GM23248 (cell line): ENCODE measurements at regions not wholly inside any gene's neighbourhood (a gene's known extent, or its start where the extent isn't known, plus 50 kb on each side); places are given as distances from the start of the nearest gene placed in this dataset.

Experiments
- DNase-seq: peaks from one replicate; pipeline ENCODE4 v3.0.0-alpha.2; 2015
- H2AFZ ChIP-seq: fragments of 200-600 bp; sonication (generic); 2 replicates; pipeline ENCODE4 v1.6.1; 2016; ENCODE audit warnings: antibody characterized with exemption
- H3F3A ChIP-seq: fragments of 200-600 bp; sonication (generic); 2 replicates; pipeline ENCODE4 v1.6.1; 2016; ENCODE audit warnings: mild to moderate bottlenecking, antibody characterized with exemption, mixed run types; ENCODE audit not compliant: insufficient read depth
- H3K27ac ChIP-seq: fragments of 200-600 bp; sonication (generic); 2 replicates; pipeline ENCODE4 v1.5.1; 2016; ENCODE audit warnings: mild to moderate bottlenecking
- H3K27me3 ChIP-seq: fragments of 200-600 bp; sonication (generic); replicated peaks from 2 replicates; pipeline ENCODE4 v1.6.1; 2016; ENCODE audit warnings: mild to moderate bottlenecking; ENCODE audit not compliant: insufficient read depth
- H3K36me3 ChIP-seq: fragments of 200-600 bp; sonication (generic); 2 replicates; pipeline ENCODE4 v1.6.1; 2016; ENCODE audit warnings: low read depth, mild to moderate bottlenecking
- H3K4me1 ChIP-seq: fragments of 200-600 bp; sonication (generic); 2 replicates; pipeline ENCODE4 v1.6.1; 2016; ENCODE audit warnings: mild to moderate bottlenecking; ENCODE audit not compliant: insufficient read depth
- H3K4me2 ChIP-seq: fragments of 200-600 bp; sonication (generic); one replicate; pipeline ENCODE4 v1.6.1; 2016; ENCODE audit warnings: mild to moderate bottlenecking; ENCODE audit not compliant: unreplicated experiment
- H3K4me3 ChIP-seq: fragments of 200-600 bp; sonication (generic); 2 replicates; pipeline ENCODE4 v1.5.1; 2016; ENCODE audit warnings: mild to moderate bottlenecking
- H3K79me2 ChIP-seq: fragments of 200-600 bp; sonication (generic); 2 replicates; pipeline ENCODE4 v1.6.1; 2016; ENCODE audit warnings: mild to moderate bottlenecking; ENCODE audit not compliant: insufficient read depth
- H3K9ac ChIP-seq: fragments of 200-600 bp; sonication (generic); 2 replicates; pipeline ENCODE4 v1.6.1; 2016; ENCODE audit warnings: mild to moderate bottlenecking
- H3K9me2 ChIP-seq: fragments of 200-600 bp; sonication (generic); 2 replicates; pipeline ENCODE4 v1.6.1; 2016; ENCODE audit warnings: mixed run types, mild to moderate bottlenecking, moderate library complexity; ENCODE audit not compliant: insufficient read depth
- H3K9me3 ChIP-seq: fragments of 200-600 bp; sonication (generic); one replicate; pipeline ENCODE4 v1.6.1; 2017; ENCODE audit warnings: low read depth
- H4K20me1 ChIP-seq: fragments of 200-600 bp; sonication (generic); 2 replicates; pipeline ENCODE4 v1.6.0; 2016; ENCODE audit not compliant: insufficient read depth
- EZH2 ChIP-seq: fragments of 200-600 bp; sonication (generic); IDR thresholded peaks from 2 replicates; pipeline ENCODE4 v1.6.1; 2018; ENCODE audit warnings: antibody characterized with exemption, mild to moderate bottlenecking; ENCODE audit not compliant: insufficient read depth, poor library complexity, severe bottlenecking
- EZH2phosphoT487 ChIP-seq: fragments of 200-600 bp; sonication (generic); IDR thresholded peaks from 2 replicates; pipeline ENCODE4 v1.6.1; 2018; ENCODE audit warnings: antibody characterized with exemption, moderate library complexity, mild to moderate bottlenecking, low read depth; ENCODE audit not compliant: insufficient read depth
- WGBS, 2 experiments: methylation state at CpG; one replicate each; pipeline ENCODE4 v1.1.6; 2015 to 2017; ENCODE audit warnings: low lambda C conversion rate in 2 of 2, low coverage in 1 of 2; ENCODE audit errors: missing lambda C conversion rate in 2 of 2; 5-methylcytosine and 5-hydroxymethylcytosine counted together
- in situ Hi-C: fragments of 300-500 bp; cut with MboI; formaldehyde crosslinking; loops from 2 replicates; pipeline ENCODE4 v1.15.0; 2020

- Histone ChIP-seq H3K4me1 (peaks cover 59% of the 10 kb centered on the region), H3K9ac (peak overlapping the region; percentile 25; the same call in 1 of the 2 replicates), H3K9me2 (no peaks in the 10 kb centered on the region), H3K4me2 (peak overlapping the region; percentile 73), H2AFZ (0 out of 2 replicates have a peak overlapping the region, but pooled peaks have one; percentile 4), H4K20me1 (no peaks in the 10 kb centered on the region), H3K27me3 (no peaks in the 10 kb centered on the region), H3K79me2 (no peaks in the 10 kb centered on the region), H3K4me3 (peak overlapping the region; percentile 38), H3K27ac (peak overlapping the region; percentile 71), H3F3A (peaks cover 46% of the 10 kb centered on the region), H3K36me3 (no peaks in the 10 kb centered on the region), H3K9me3 (no peaks in the 10 kb centered on the region)
- WGBS, 2 experiments: 4 to 7% methylated on average over 1 of the region's 1 CpG
- no peak for TF ChIP-seq EZH2
- TF ChIP-seq EZH2phosphoT487: no peak
- in situ Hi-C loops: no loop called here
- peak; percentile 68 for DNase-seq
Observed at GRCh38 chr5:93161661-93162654, 419.1 kb downstream of the NR2F1-AS1 start.

GRCh38 chr5:93158841-93159240 lies 422.2 kb downstream of the NR2F1-AS1 start:
- peak; percentile 78 for DNase-seq
- TF ChIP-seq EZH2 (no peak), EZH2phosphoT487 (no peak)
- in situ Hi-C loops: no loop called here

GRCh38 chr5:93156566-93156965 lies 424.5 kb downstream of the NR2F1-AS1 start:
- Histone ChIP-seq H3K4me1 (peaks cover 20% of the 10 kb centered on the region), H3K4me3 (no peak overlapping the region), H3K9me3 (no peaks in the 10 kb centered on the region), H4K20me1 (no peaks in the 10 kb centered on the region), H3K27ac (no peak overlapping the region), H3K27me3 (no peaks in the 10 kb centered on the region), H3K9ac (no peak overlapping the region), H3K4me2 (no peak overlapping the region), H3K79me2 (no peaks in the 10 kb centered on the region), H3K9me2 (no peaks in the 10 kb centered on the region), H3F3A (peaks cover 19% of the 10 kb centered on the region), H2AFZ (no peak overlapping the region), H3K36me3 (no peaks in the 10 kb centered on the region)
- TF ChIP-seq EZH2 (no peak), EZH2phosphoT487 (no peak)
- WGBS, 2 experiments: 97% methylated on average over 5 of the region's 5 CpGs
- no peak for DNase-seq
- in situ Hi-C loops: no loop called here

More at GRCh38 chr5:93158841-93159240, 422.2 kb downstream of the NR2F1-AS1 start:
- no peaks in the 10 kb centered on the region for H3K9me2 ChIP-seq
- H3K27ac ChIP-seq: peak overlapping the region; percentile 34
- H3K36me3 ChIP-seq: no peaks in the 10 kb centered on the region
- H3K4me3 ChIP-seq: no peak overlapping the region
- no peaks in the 10 kb centered on the region for H3K9me3 ChIP-seq
- WGBS, 2 experiments: 30 to 36% methylated on average over 3 of the region's 3 CpGs
- peak overlapping the region; percentile 26 for H3K4me2 ChIP-seq
- H3F3A ChIP-seq: peaks cover 41% of the 10 kb centered on the region
- no peaks in the 10 kb centered on the region for H3K27me3 ChIP-seq
- no peaks in the 10 kb centered on the region for H3K79me2 ChIP-seq
- H3K9ac ChIP-seq: no peak overlapping the region
- peaks cover 43% of the 10 kb centered on the region for H3K4me1 ChIP-seq
- no peaks in the 10 kb centered on the region for H4K20me1 ChIP-seq
- H2AFZ ChIP-seq: peak overlapping the region; percentile 35; the same call in 1 of the 2 replicates

DNA sequence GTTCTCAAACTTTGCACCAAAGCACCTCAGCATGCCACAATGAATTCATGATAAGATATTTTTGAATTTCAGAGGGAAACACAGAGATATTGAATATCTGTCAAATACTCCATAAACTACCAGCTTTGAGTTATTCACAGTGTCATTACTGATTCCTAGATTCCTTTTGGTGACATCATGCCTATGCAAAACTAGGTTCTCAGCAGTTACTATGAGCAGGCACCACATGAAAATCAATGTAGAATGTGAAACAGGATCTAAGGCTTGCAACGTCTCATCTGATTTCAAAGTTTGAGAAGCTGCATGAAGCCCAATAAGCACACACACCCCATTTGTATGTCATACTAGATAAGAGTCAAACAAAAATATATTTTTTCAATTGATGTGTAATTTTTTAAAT lies 426.5 kb downstream of the NR2F1-AS1 start:
- H3K4me3 ChIP-seq: no peak overlapping the region
- 87 to 94% methylated on average over 1 of the region's 1 CpG for WGBS, 2 experiments
- TF ChIP-seq EZH2phosphoT487: no peak
- TF ChIP-seq EZH2: no peak
- no peaks in the 10 kb centered on the region for H3K27me3 ChIP-seq
- H3K79me2 ChIP-seq: no peaks in the 10 kb centered on the region
- in situ Hi-C loops: no loop called here
- H3F3A ChIP-seq: 0 out of 2 replicates have a peak, but pooled peaks cover 6% of the 10 kb centered on the region
- H3K36me3 ChIP-seq: no peaks in the 10 kb centered on the region
- H3K9me3 ChIP-seq: no peaks in the 10 kb centered on the region
- H3K4me1 ChIP-seq: peaks cover 19% of the 10 kb centered on the region
- no peak overlapping the region for H3K9ac ChIP-seq
- H3K27ac ChIP-seq: no peak overlapping the region
- no peaks in the 10 kb centered on the region for H3K9me2 ChIP-seq
- no peak overlapping the region for H3K4me2 ChIP-seq
- DNase-seq: no peak
- H2AFZ ChIP-seq: no peak overlapping the region
- H4K20me1 ChIP-seq: no peaks in the 10 kb centered on the region
